Peyer's patch (tissue), 4 donors: ENCODE measurements at regions not wholly inside any gene's neighbourhood (a gene's known extent, or its start where the extent isn't known, plus 50 kb on each side); places are given as distances from the start of the nearest gene placed in this dataset.

Source experiments
- DNase-seq, 3 donors: peaks; one replicate each; pipeline ENCODE4 v3.0.0-alpha.2; 2017 to 2019
- H3K27ac ChIP-seq, 4 donors: fragments of 200-600 bp; sonication (generic); one replicate each; pipeline ENCODE4 v1.5.1; 2016 to 2019
- H3K27me3 ChIP-seq, 2 donors: fragments of 200-600 bp; sonication (generic); one replicate each; pipeline ENCODE4 v1.5.1; 2019
- H3K36me3 ChIP-seq, 3 donors: fragments of 200-600 bp; sonication (generic); one replicate each; pipeline ENCODE4 v1.5.1; 2016 to 2019
- H3K4me1 ChIP-seq, 4 donors: fragments of 200-600 bp; sonication (generic); one replicate each; pipeline ENCODE4 v1.5.1; 2016 to 2019
- H3K4me3 ChIP-seq, 4 donors: fragments of 200-600 bp; sonication (generic); 1 replicate in 3 of 4; 2 replicates in 1 of 4; pipeline ENCODE4 v1.5.1; 2016 to 2019; ENCODE audit warnings: mild to moderate bottlenecking in 1 of 4
- H3K9me3 ChIP-seq, 4 donors: fragments of 200-600 bp; sonication (generic); one replicate each; pipeline ENCODE4 v1.5.1; 2016 to 2019; ENCODE audit warnings: mild to moderate bottlenecking in 1 of 4
- POLR2A ChIP-seq, 2 donors: fragments of 450-650 bp; IDR thresholded peaks; one replicate each; pipeline ENCODE4 v1.5.1; 2017; ENCODE audit warnings: antibody characterized with exemption in 2 of 2, mild to moderate bottlenecking in 2 of 2, moderate library complexity in 2 of 2
- TF ChIP-seq, protein P1 (sequence below), 6 experiments: fragments of 450-650 bp in 4 of 6; fragments of 200-600 bp in 2 of 6; sonication (generic) in 1 of 6; IDR thresholded peaks; one replicate each; pipeline ENCODE4 v1.5.1; 2017 to 2019; ENCODE audit warnings: antibody characterized with exemption in 6 of 6, mild to moderate bottlenecking in 3 of 6, moderate library complexity in 1 of 6

DNA sequence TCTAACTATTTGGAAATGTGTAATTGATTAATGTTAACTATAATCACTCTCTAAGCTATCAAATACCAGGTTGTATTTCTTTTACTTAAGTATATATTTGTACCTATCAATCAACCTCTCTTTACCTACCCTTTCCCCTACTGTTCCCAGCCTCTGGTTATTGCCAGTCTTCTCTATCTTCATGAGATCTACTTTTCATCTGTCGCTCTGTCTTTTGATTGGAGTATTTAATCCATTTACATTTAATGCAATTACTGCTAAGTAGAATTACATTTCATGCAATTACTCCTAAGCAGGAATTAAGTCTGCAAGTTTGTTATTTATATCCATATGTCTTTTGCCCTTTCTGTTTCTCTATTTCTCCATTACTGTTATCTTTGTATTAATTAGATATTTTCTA is 148.1 kb downstream of the MAT2B start:
- Histone ChIP-seq H3K4me1 (no peaks in the 10 kb centered on the region), H3K9me3 (no peaks in the 10 kb centered on the region), H3K4me3 (no peak overlapping the region), H3K36me3 (no peaks in the 10 kb centered on the region), H3K27me3 (no peaks in the 10 kb centered on the region), H3K27ac (no peak overlapping the region)
- no peak for DNase-seq
- TF ChIP-seq, protein P1, sequence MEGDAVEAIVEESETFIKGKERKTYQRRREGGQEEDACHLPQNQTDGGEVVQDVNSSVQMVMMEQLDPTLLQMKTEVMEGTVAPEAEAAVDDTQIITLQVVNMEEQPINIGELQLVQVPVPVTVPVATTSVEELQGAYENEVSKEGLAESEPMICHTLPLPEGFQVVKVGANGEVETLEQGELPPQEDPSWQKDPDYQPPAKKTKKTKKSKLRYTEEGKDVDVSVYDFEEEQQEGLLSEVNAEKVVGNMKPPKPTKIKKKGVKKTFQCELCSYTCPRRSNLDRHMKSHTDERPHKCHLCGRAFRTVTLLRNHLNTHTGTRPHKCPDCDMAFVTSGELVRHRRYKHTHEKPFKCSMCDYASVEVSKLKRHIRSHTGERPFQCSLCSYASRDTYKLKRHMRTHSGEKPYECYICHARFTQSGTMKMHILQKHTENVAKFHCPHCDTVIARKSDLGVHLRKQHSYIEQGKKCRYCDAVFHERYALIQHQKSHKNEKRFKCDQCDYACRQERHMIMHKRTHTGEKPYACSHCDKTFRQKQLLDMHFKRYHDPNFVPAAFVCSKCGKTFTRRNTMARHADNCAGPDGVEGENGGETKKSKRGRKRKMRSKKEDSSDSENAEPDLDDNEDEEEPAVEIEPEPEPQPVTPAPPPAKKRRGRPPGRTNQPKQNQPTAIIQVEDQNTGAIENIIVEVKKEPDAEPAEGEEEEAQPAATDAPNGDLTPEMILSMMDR (IDR thresholded peaks at IDR 0.05), result no peak
- no peak for TF ChIP-seq POLR2A (IDR thresholded peaks at IDR 0.05)

DNA sequence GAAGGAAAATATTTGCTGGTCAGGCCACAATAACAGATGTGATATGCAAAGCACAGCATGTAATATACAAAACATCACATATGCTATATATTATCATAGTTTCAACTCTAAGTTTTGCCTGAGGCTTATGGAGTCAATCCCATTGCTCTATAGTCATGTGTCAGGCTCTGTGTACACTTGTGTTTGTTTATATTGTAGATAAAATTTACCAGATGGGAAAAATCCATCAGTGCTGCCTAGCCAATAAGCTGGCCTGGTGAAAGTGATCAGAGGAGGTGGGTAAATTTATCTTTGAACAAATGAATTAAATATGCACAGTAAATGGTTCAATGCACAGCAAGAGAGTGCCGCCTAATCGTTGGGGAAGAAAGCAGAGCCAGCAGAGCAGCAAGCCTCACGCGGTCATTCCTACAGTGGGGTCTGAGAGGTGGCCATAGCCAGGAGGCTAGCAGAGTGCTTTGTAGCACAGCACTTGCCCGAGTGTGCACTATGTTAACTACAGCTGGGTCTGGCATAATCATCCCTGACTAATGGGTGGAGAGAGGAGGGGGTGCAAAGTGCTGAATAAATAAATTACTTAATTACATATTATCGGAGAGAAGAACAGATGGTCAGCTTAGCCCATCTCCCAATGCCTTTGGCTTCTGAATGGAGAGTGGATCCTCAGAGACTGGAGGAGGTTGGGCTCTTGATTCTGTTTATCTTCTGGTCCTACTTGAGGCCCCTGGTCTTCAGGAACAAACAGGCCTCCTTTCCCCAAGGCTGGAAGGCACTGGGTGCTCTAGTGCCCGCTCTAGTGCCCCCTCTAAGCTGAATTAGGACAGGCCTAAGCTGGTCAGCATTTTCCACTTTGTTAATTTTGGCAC is 153.5 kb downstream of the MAT2B start:
- Histone ChIP-seq H3K4me3 (no peak overlapping the region), H3K4me1 (peaks cover 0 to 21% (median 0%) of the 10 kb centered on the region in 4 donors), H3K9me3 (no peaks in the 10 kb centered on the region), H3K27me3 (no peaks in the 10 kb centered on the region), H3K27ac (no peak overlapping the region), H3K36me3 (no peaks in the 10 kb centered on the region)
- no peak for DNase-seq
- TF ChIP-seq, protein P1 (IDR thresholded peaks at IDR 0.05), result no peak
- TF ChIP-seq POLR2A (IDR thresholded peaks at IDR 0.05), result no peak

DNA sequence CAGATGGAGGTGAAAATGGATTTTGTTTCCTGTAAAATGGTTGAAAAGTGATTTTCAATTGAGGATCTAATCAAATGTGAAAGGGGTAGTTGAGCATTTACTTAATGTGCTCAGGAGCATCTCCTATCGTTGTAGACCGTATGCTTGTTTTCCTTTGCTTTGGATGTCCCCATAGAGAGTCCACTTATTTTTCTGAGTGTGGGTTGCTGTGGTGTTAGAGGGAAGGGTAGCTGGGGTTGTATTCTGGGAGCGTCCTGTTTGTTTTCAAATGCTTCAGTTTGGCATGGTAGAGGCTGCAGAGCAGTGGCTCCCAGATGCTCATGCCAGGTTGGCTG is 154.1 kb downstream of the MAT2B start:
- no peaks in the 10 kb centered on the region for H3K9me3 ChIP-seq
- no peak overlapping the region for H3K27ac ChIP-seq
- no peak for DNase-seq
- H3K27me3 ChIP-seq, result no peaks in the 10 kb centered on the region
- no peak for TF ChIP-seq POLR2A (IDR thresholded peaks at IDR 0.05)
- TF ChIP-seq, protein P1 (IDR thresholded peaks at IDR 0.05), result no peak
- peaks cover 0 to 21% (median 0%) of the 10 kb centered on the region in 4 donors for H3K4me1 ChIP-seq
- H3K36me3 ChIP-seq, result no peaks in the 10 kb centered on the region
- no peak overlapping the region for H3K4me3 ChIP-seq

DNA sequence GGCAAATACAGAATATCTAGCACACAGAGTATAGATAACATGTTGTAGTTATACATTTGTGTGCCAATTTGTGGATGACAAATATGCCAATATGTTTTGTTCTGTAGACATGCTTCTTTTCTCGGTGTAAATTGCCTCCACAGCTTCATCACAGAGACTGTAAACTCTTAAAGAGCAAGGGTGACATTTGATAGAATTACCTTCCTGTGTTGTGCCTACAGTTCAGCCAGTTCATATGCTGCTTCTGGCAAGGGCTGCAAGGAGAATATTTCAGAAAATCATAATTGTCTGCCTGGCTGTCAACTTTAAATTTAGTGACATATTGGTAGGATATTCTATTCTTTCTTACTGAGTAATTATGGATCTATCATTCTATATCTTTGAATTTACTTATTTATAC is 155.1 kb downstream of the MAT2B start:
- no peak for DNase-seq
- Histone ChIP-seq H3K4me3 (no peak overlapping the region), H3K4me1 (peaks cover 0 to 21% (median 0%) of the 10 kb centered on the region in 4 donors), H3K27ac (no peak overlapping the region), H3K27me3 (no peaks in the 10 kb centered on the region), H3K36me3 (no peaks in the 10 kb centered on the region), H3K9me3 (no peaks in the 10 kb centered on the region)
- TF ChIP-seq, protein P1 (IDR thresholded peaks at IDR 0.05), result no peak
- TF ChIP-seq POLR2A (IDR thresholded peaks at IDR 0.05), result no peak

DNA sequence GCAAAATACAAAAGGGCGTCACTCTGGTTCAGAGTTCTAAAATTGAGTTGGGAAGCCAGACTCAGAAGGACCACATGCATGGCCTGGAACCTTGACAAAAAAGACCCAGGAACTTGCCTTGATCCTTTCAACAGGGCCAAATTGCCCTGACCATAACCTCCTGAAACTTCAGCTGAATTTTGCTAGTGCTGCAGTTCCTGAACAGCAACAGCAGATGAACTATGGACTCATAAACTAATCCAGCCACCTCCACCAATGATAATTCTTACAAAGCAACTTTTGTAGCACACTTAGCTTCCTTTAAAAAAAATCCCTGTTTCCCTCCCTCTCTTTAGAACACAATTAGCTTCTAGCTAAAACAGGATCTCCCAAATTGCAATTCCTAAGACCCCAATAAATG is 155.9 kb downstream of the MAT2B start:
- Histone ChIP-seq H3K9me3 (no peaks in the 10 kb centered on the region), H3K36me3 (no peaks in the 10 kb centered on the region), H3K27ac (peak overlapping the region in 1 of 4 donors; percentile 4), H3K4me1 (peaks cover 0 to 21% (median 0%) of the 10 kb centered on the region in 4 donors), H3K4me3 (no peak overlapping the region), H3K27me3 (no peaks in the 10 kb centered on the region)
- no peak for TF ChIP-seq POLR2A (IDR thresholded peaks at IDR 0.05)
- TF ChIP-seq, protein P1 (IDR thresholded peaks at IDR 0.05), result no peak
- no peak for DNase-seq
